ENCODE measurements at regions not wholly inside any gene's neighbourhood (a gene's known extent, or its start where the extent isn't known, plus 50 kb on each side); places are given as distances from the start of the nearest gene placed in this dataset.

DNA sequence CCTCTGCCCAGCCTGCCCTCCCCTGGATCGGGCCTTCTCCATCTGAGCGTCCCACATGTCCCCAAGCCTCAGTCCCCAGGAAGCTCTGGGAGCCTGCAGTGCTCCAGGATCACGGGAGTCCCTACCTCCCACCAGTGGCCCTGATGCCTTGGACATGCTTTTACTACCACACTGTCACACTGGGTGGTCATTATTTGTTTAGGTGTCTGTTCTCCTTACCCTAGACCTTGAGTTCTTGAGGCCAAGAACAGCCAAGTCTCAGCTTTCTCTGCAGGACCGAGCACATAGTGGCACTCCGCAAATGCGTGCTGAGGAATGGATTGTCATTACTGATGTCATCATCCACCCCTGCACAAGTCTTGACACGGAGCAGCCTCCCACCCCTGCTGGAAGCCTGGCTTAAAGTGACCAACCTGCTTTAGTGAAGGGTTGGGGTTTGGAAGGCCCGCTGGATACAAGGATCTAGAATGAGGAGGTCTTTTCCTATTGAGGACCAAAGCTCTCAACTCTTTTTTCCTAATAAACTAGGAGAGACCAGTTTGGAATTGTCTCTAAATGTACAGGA is 132.9 kb upstream of the CRHR1 start:
- intact Hi-C loops (cut with micrococcal nuclease), result no loop called here
- H3K4ac ChIP-seq (ENCODE audit: low read depth, low read length), result no peak overlapping the region
- ChIA-PET CTCF (no interaction called here), POLR2A (ENCODE audit: unreplicated experiment) (no interaction called here)
- H3K9ac ChIP-seq (ENCODE audit: low read depth, low read length), result no peak overlapping the region
- H3K18ac ChIP-seq (ENCODE audit: low read depth, low read length), result no peak overlapping the region
- peaks cover 34% of the 10 kb centered on the region for H3K27me3 ChIP-seq (ENCODE audit: control insufficient read depth, insufficient read depth, low read length)
- dilution Hi-C loops (cut with HindIII; ENCODE audit: low sequenced_read_pairs, unreplicated experiment), result no loop called here
- no peaks in the 10 kb centered on the region for H3K79me1 ChIP-seq (ENCODE audit: low read depth in 1 of 2, low read length in 2 of 2)
- H2AK9ac ChIP-seq (replicated peaks; ENCODE audit: low read depth, low read length, poor library complexity), result no peak overlapping the region
- H2BK15ac ChIP-seq (ENCODE audit: low read depth, low read length), result no peak overlapping the region
- no peaks in the 10 kb centered on the region; the same call in 1 of the 2 replicates for H4K20me1 ChIP-seq (ENCODE audit: insufficient read depth, low read length)
- ATAC-seq (ENCODE audit: low read depth), result no peak
- H3K9me3 ChIP-seq (ENCODE audit: control insufficient read depth, insufficient read depth, low read length), result no peaks in the 10 kb centered on the region
- no peak overlapping the region for H3K4me2 ChIP-seq (ENCODE audit: low read depth, low read length)
- H3K27ac ChIP-seq (ENCODE audit: insufficient read depth, low read length), result no peak overlapping the region
- H4K8ac ChIP-seq (ENCODE audit: low read depth in 2 of 2, low read length in 2 of 2), result no peak overlapping the region
- no peak overlapping the region for H2AK5ac ChIP-seq (ENCODE audit: low read depth, low read length)
- in situ Hi-C loops (cut with MboI; ENCODE audit: low sequenced_read_pairs), result no loop called here
- no peak overlapping the region for H4K5ac ChIP-seq (ENCODE audit: low read depth, low read length)
- no peak overlapping the region for H3K14ac ChIP-seq (replicated peaks; ENCODE audit: low read depth, low read length)
- no peaks in the 10 kb centered on the region for H3K36me3 ChIP-seq (ENCODE audit: control insufficient read depth, insufficient read depth, low read length)
- H3K4me1 ChIP-seq (ENCODE audit: control insufficient read depth, insufficient read depth, low read length), result no peaks in the 10 kb centered on the region
- H2BK5ac ChIP-seq (ENCODE audit: low read depth, low read length, poor library complexity, severe bottlenecking), result no peak overlapping the region
- no peak overlapping the region for H2BK120ac ChIP-seq (ENCODE audit: low read depth, low read length)
- no peak overlapping the region for H2BK20ac ChIP-seq (ENCODE audit: low read depth, low read length)
- no TSS peak for BruUV-seq (replicated peaks)
- H3K56ac ChIP-seq (ENCODE audit: extremely low read depth, insufficient read depth, low read length), result no peak overlapping the region
- no peak overlapping the region for H4K91ac ChIP-seq (ENCODE audit: insufficient read depth, low read depth, low read length)
- no peak for TF ChIP-seq MAFK (IDR thresholded peaks at IDR 0.05; ENCODE audit: low read depth, low read length)
- no CpG with 5 or more reads among the region's 8 CpGs for WGBS, 2 experiments (ENCODE audit: extremely low coverage in 2 of 2, insufficient read length in 1 of 2)
- H3K23ac ChIP-seq (ENCODE audit: low read depth, low read length), result no peak overlapping the region
- no peak overlapping the region for H2AFZ ChIP-seq (replicated peaks; ENCODE audit: low read length, poor library complexity)
- no peaks in the 10 kb centered on the region for H3K9me1 ChIP-seq (ENCODE audit: insufficient read depth, low read length)
- DNase-seq, result no peak
- H3K4me3 ChIP-seq (ENCODE audit: insufficient read depth, low read depth, low read length), result no peak overlapping the region
